Suppressor macrophage treated with lipopolysaccharide for 1 hour (primary cell): ENCODE measurements at regions not wholly inside any gene's neighbourhood (a gene's known extent, or its start where the extent isn't known, plus 50 kb on each side); places are given as distances from the start of the nearest gene placed in this dataset.

Experiments used
- DNase-seq, 3 donors: peaks; one replicate each; pipeline ENCODE4 v3.0.0-alpha.2; 2020 to 2022

GRCh38 chr9:99441829-99442228 is 219.7 kb downstream of the SEC61B start:
- no peak for DNase-seq

GRCh38 chr9:99445371-99445891 is 223.3 kb downstream of the SEC61B start:
- DNase-seq, result peak; percentile 65 to 67 (median 65)

- peak; percentile 63 to 82 (median 64) for DNase-seq
Measured at GRCh38 chr9:99445920-99446319, 223.8 kb downstream of the SEC61B start.

GRCh38 chr9:99447951-99448350 is 225.9 kb downstream of the SEC61B start:
- DNase-seq, result no peak

- no peak for DNase-seq
Measured at GRCh38 chr9:99449726-99450125, 227.6 kb downstream of the SEC61B start.

- DNase-seq, result no peak
Measured at GRCh38 chr9:99451112-99451606, 229.1 kb downstream of the SEC61B start.

- DNase-seq, result no peak
Measured at GRCh38 chr9:99457406-99457805, 235.3 kb downstream of the SEC61B start.

- DNase-seq, result no peak
Measured at GRCh38 chr9:99457981-99458380, 235.9 kb downstream of the SEC61B start.

GRCh38 chr9:99459919-99460318 is 237.8 kb downstream of the SEC61B start:
- no peak for DNase-seq

- no peak for DNase-seq
Measured at GRCh38 chr9:99463131-99463530, 241.0 kb downstream of the SEC61B start.

- no peak for DNase-seq
Measured at GRCh38 chr9:99464568-99464967, 242.5 kb downstream of the SEC61B start.

- no peak for DNase-seq
Measured at GRCh38 chr9:99465231-99465907, 243.3 kb downstream of the SEC61B start.

GRCh38 chr9:99466104-99466503 is 244.0 kb downstream of the SEC61B start:
- DNase-seq, result no peak

GRCh38 chr9:99466781-99467180 is 244.7 kb downstream of the SEC61B start:
- no peak for DNase-seq

GRCh38 chr9:99471033-99471432 is 249.0 kb downstream of the SEC61B start:
- no peak for DNase-seq

- DNase-seq, result peak; percentile 59 to 88 (median 85)
Measured at GRCh38 chr9:99472240-99472915, 250.3 kb downstream of the SEC61B start.

- DNase-seq, result no peak
Measured at GRCh38 chr9:99472916-99473245, 250.8 kb downstream of the SEC61B start.

- no peak for DNase-seq
Measured at GRCh38 chr9:99474186-99474585, 252.1 kb downstream of the SEC61B start.

GRCh38 chr9:99475401-99476065 is 253.5 kb downstream of the SEC61B start:
- DNase-seq, result peak; percentile 52 to 65 (median 63)

- no peak for DNase-seq
Measured at GRCh38 chr9:99478469-99479027, 256.5 kb downstream of the SEC61B start.

- DNase-seq, result no peak
Measured at GRCh38 chr9:99479929-99480328, 257.8 kb downstream of the SEC61B start.

- DNase-seq, result peak; percentile 66 to 81 (median 79)
Measured at GRCh38 chr9:99485459-99485858, 263.4 kb downstream of the SEC61B start.

- no peak for DNase-seq
Measured at GRCh38 chr9:99486684-99487083, 264.6 kb downstream of the SEC61B start.
